Embryonic facial prominence (tissue), 1 donor: ENCODE measurements at regions not wholly inside any gene's neighbourhood (a gene's known extent, or its start where the extent isn't known, plus 50 kb on each side); places are given as distances from the start of the nearest gene placed in this dataset.

Source experiments
- DNase-seq: peaks from one replicate; pipeline ENCODE4 v3.0.0-alpha.2; 2016; ENCODE audit errors: extremely low spot score

DNA sequence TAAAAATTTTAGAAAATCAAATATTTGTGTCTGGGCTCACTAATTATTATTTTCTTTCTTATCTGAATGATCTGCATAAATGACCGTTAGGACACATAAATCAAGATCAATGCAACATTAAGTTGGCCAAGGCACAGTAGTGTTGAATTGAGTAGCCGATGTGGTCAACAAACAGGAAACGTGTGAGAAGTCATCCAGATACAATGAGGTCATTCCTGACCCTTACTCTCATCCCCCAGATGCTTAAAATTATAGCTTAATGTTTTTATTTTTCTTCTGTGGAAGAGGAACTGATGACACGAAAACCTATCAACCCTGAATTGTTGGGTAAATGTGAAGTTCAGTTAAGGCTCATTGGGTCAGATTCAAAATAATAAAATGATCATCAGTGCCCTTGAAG is 222.9 kb downstream of the RFC3 start:
- DNase-seq, result no peak

DNA sequence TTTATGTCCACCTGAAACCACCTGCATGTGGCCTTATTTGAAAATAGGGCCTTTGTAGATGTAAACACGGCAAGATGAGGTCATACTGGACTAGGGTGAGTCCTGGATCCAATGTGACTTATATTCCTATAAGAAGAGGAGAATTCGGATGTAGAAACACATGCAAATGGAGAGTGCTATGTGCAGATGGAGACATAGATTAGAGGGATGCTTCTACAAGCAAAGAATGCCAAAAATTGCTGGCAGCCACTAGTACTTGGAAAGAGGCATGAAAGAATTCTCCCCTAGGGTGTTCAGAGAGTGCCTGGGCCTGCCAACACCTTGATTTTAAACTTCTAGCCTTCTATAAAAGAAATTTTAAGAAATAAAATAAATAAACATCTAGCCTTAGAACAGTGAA is 226.1 kb downstream of the RFC3 start:
- no peak for DNase-seq

DNA sequence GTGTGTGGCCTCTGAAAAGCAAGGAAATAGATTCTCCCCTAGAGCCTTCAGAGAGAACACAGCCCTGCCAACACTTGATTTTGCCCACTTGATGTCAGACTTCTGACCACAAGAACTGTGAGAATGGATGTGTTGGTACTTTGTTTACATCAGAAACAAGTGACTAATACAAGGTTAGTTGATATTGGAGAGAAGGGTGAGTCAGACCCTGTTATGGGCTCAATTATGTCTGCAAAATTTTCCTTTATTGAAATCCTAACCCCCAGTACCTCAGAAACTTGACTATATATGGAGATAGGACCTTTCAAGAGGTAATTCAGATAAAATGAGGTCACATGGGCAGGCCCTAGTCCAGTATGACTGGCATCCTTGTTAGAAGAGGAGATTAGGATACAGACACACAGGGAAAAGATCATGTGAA is 226.7 kb downstream of the RFC3 start:
- no peak for DNase-seq

DNA sequence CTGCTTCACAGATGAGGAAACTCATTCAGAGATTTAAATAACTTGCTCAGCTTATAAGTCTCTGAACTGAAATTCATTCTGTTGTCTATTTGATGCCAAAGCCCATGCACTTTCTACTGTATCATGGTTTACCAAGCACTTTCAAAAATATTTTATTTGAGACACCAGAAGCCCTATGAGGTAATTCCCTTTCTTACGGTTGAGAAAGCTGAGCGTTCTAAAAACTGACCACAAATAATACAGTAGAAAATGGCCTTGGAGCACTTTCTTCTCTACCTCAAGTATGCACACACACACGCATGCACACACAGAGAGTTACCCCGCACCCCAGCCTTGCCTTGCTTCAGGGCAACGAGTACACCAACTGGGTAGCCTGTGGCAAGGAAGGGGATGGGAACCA is 228.5 kb downstream of the RFC3 start:
- DNase-seq, result no peak

DNA sequence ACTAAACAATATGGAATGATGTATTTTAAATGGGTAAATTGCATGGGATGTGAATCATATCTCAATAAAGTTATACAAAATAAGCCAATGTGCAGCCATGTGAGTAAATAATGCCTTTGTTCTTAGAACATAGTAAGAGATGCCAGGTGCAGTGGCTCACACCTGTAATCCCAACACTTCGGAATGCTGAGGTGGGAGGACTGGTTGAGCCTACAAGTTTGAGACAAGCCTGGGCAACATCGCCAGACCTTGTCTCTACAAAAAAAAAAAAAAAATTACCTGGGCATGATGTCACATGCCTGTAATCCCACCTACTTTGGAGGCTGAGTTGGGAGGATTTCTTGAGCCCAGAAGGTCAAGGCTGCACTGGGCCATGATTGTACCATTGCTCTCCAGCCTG is 230.7 kb downstream of the RFC3 start:
- DNase-seq, result no peak

DNA sequence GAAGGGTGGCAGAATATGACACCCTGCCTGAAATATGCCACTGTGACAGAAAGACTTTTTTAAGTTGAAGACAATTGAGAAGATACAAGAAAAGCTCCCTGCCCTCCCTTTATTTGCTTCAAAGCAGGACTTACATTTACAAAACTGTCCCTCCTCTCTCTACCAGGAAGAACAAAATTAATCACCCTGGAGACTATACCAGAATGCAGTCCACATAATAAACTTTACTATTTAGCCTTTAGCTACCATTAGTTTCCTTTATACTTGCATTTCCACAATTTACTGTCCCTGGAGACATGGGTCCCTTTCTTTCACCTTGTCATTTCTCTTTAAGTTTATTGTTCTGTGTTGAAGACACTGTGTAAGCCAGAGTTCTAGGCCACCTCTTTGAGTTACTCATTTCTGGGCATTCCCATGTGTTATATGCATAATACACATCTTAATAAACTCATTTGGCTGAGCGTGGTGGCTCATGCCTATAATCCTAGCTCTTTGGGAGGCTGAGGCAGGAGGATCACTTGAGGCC is 238.8 kb downstream of the RFC3 start:
- DNase-seq, result no peak

DNA sequence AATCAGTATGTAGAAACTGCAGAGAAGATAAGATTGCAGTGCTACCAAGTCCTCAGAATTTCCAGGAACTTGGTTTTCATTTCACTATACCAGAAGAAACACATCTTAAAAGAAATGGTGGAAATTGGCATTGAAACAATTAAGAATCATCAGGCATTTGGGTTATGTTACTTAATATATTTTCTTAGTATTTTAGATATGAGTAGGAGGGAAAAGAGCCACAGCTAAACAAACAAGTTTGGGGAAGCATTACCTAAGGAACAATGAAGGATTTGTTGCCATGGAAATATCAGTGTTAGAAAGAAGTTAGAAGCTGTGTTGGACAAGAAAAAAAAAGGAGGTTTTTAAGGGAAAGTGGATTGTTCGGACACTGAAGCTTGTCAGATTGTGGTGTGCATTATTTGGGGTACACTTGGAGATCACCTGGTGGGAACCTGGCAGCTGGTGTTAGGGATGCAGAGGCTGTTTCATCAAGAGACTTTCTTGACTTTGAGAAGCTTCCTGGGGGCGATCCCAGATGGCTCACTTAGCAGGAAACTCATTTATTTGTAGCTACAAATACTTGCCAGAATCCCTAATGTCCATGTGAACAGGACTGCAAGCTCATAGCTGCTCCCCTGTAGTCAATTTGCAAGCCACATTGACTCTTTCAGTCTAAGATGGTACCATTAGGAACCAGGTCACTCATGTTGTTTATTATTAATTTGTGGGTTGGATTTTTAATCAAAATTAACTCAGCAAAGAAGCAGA is 246.7 kb downstream of the RFC3 start:
- DNase-seq, result no peak

DNA sequence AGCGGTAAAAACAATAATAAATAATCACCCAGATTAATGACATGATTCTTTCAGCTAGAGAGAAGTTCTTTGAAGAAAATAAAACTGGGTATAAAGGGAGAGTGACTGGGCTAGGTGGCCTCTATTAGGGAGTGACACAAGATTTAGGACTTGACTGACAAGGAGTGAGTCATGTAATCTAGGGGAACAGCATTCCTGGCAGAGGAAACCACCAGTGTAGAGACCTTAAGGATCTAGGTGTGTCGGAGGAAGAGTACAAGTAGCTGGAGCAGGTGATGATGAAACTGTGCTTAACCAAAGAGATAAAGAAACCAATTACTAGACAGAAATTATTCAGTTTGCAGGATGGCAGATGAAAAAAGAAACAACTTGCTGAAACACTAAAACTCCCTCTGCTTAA is 248.0 kb downstream of the RFC3 start:
- DNase-seq, result no peak

DNA sequence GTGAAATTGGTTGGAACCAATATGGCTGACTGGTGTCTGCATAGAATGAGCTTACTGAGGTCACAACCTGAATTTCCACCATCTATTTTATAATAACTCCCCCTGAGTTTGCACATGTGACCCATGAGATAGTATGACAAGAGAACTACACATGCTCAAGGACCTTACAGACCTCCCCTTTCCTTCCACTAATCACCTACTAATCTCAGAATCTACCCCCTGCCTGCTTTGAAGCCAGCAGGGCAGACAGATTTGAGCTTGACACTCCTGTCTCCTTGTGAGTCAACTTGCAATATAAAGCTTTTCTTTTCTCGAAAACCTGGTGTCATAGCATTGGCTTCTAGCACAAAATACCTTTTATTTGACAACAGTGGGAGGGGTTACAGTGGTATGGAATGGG is 248.4 kb downstream of the RFC3 start:
- DNase-seq, result no peak

DNA sequence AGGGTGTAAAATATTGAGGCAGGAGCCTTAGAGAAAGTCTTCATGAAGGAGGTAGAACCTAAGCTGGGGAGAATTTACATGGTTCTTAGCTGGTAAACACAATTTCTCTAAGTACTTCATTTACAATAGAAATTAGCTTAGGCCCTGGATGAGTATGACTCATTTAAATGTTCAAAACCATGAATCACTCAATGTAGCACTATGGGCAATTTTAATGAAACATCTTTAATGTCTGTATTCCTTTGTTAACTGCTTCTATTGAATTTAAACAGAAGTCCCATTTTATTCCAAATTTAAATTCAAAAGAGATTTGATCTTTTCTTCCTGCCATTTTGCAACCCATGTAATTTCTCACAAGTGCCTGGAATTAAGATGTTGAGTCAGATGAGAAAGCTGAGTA is 252.1 kb downstream of the RFC3 start:
- no peak for DNase-seq

DNA sequence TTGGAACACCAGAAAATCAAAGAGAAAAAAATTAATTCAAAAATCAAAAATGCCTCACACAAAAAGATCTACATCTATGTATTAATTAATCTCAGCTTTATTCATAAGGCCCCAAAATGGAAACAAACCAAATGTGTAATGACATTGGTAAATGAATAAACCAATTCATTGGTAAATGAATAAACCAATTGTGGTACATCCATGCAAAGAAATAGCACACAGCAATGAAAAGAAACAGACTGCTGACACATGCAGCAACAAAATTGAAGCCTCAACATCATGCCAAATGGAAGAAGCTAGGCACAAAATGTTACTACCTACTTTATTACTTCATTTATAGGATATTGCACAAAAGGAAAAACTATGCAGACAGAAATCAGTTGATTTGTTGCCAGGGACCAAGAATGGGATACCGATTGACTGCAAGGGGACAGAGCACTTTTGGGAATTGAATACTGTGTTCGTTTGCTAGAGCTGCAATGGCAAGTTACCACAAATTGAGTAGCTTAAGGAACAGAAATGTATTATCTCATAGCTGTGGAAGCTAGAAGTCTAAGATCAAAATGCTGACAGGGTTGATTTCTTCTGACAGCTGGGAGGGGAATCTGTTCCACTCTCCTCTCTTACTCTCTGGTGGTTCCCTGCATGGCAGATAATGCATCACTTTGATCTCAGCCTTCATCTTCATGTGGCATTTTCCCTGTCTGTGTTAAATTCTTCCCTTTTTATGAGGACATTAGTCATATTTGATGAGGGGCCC is 252.8 kb downstream of the RFC3 start:
- DNase-seq, result no peak

DNA sequence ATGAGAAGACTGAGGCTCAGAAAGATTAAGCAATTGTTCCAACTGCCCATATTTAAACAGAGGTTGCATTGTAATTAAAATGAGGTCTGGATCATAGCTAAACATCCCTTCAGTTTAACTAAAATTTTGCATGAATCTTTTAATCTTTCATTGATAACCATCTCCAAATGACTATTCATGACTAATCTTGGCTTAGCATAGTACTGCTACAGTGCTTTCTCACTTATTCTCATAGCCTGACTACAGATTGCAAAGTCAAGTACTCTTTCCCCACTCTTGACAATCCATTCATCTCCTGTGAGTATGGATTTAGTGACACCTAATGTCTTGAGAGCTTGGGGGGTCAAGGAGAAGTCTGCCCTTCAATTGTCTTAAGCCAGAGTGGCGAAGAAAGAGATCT is 258.4 kb downstream of the RFC3 start:
- no peak for DNase-seq

DNA sequence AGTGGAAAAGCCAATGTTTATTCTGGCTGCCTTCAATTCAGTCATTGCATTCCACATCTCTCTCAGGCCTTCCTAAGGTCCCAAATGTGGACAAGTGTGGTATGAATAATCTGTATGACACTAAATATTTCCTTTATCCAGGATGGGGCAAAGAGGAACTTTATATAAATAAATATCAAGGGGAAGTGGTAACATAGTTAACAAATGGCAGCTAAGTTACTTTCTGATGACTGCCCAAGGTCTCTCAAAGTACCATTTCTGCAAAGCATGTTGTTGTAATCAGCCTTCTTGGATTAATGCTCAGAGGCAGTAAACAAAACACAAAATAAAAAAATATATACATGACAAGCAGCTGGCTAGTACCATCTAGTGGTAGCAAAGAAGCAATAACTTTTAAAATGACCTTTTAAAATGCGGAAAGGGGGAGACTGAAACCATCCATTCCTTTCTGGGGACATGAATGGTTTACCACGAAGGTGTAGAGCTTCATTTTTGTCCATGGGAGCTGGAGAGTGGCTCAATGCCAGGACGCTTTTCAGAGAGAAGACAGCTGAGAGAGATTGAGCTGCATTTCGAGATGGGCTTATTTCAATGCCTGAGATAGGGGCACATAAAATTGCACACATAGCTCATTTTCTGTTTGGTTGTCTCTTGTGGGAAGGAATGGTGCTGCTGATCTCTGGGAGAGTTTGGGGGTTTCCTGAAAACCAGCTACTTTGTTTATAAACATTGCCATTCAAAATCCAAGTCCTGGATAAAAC is 259.2 kb downstream of the RFC3 start:
- peak; percentile 62 for DNase-seq

DNA sequence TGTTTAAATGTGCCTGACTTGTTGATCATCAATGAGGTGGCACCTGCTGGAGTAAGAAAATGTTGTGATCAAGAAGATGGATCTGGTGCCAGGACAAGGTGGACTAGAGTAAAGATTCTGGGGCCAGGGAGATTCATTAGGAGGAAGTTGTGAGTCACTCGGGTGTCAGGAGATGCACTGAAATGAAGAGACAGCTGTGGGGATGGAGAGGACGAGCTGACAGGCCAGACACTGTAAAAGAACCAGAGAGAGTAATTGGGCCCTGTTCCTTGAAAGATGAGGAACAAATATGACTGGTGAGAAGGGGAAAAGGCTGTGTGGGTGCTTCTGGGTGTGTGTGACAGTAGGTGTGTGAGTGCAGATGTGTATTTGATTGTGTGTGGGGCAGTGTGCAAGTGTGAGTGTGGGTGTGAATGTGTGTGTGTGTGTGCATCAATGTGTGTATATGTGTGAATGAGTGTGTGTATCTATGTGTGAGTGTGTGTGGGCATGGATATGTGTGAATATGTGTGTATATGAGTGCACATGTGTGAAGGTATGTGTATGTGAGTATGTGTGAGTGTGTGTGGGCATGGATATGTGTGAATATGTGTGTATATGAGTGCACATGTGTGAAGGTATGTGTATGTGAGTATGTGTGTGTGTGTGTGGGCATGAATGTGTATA is 260.5 kb downstream of the RFC3 start:
- no peak for DNase-seq

DNA sequence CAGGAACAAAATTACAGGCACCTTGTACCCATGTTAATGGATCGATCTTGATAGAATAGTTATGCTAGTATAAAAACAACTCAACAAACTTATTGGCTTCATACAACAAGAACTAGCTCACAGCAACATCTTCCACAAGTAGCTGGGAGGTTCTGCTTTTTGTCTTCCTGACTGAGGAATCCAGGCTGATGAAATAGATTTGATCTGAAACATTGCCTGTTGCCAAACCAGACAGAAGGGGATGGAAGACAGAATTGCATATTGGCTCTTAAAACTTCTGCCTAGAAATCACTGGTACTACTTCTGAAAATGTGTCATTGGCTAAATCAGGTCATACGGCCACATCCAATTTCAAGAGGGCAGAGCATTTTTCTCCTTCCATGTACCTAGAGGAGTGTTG is 267.3 kb downstream of the RFC3 start:
- DNase-seq, result no peak

DNA sequence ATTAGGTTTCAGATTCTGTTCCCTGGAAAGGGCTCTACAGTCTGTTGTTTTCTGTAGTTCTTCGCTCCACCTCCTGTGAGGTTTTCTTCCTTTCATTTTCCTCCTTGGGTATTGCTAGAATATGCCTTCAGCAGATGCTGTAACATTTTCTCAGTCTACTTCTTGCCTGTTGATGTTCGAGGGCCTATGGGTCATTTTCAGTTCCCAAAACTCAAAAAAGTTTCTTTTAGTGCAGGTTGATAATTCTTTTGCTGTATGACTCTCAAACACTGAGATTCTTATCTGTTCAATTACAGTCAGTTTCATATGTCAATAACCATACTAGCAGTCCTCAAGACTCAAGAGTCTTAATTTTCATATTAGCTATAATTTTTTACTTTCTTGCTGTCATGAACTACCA is 268.3 kb downstream of the RFC3 start:
- no peak for DNase-seq

DNA sequence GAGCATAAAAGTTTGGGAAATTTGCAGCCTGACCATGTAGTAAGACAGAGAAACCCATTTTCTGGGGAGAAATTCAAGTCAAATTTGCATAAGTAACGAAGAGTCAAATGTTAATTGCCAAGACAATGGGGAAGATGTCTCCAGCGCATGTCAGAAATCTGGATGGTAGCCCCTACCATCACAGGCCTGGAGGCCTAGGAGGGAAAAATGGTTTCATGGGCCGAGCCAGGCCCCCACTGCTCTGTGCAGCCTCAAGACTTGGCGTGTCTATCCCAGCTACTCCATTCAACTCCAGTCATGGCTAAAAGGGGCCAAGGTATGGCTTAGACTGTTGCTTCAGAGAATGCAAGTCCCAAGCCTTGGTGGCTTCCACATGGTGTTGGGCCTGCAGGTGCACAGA is 269.8 kb downstream of the RFC3 start:
- DNase-seq, result no peak

DNA sequence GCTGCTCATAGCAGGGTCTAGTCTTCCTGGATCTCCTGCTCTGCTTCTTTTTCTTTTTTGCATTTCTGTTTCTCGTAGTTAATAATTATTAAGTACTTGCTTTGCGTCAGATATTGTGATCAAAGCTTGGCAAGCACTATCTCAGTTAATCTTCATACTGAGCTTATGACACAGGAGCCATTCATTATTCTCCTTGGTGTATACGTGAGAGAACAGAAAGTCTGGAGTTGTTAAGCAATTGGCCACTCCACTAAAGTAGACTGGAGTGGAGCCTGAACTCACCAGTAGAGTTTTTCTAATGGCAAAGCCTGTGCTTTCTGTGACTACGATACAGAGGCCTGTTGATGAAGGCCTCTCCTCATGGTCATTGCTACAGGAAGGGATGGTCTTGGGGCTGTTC is 285.9 kb downstream of the RFC3 start:
- DNase-seq, result no peak

DNA sequence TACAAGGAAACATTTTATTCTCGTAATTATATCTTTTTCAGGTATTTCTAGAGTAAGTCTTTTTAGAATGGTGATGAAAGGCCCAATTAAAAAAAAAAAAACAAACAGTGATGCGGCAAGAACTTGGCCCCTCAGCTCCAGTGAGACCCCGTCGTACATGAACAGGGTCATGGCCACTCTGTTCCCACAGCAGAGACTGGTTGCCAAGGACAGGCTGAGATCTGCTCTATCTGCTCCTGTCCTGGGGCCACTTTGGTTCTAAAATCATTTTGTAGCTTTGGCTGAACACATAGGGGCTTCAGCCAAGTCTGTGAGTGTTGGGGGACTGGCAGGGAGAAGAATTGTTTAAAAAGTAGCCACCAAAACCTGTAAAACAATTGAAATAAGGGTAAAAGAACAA is 286.9 kb downstream of the RFC3 start:
- no peak for DNase-seq

DNA sequence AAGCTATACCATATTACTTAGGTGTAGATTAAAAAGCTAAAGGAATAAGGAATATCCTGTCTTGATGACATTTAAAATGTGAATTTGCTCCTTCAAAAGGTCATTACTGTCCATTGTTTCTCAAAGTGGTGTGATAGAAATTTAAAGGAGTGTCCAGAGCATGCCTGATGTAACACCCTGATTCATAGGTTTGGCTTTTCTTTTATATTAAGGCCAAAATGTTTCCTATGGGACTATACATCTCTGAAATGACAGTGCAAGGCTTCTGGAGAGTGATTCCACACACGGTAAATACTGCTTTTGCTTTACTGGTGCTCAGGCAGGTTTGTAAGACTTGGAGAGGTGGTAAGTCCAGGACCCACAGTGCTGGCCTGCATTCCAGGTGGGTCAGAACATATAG is 289.9 kb downstream of the RFC3 start:
- no peak for DNase-seq

DNA sequence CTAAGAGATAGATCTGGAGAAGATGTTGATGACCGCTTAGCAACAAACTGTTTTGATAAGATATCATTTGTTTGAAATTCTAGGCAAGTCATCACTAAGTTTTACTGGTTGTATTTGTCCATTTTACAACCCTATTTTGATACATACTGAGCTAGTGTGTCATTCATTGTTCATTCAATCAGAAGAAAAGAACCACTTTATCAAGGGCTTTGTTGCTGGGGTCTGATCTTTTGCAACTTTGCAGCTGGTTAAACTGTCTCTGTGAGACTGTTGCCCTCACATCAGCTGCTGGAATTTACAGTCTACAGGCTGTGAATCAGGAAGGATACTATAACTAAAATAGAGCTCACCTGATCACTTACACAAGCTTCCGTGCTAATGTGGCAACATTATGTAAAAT is 290.5 kb downstream of the RFC3 start:
- no peak for DNase-seq

DNA sequence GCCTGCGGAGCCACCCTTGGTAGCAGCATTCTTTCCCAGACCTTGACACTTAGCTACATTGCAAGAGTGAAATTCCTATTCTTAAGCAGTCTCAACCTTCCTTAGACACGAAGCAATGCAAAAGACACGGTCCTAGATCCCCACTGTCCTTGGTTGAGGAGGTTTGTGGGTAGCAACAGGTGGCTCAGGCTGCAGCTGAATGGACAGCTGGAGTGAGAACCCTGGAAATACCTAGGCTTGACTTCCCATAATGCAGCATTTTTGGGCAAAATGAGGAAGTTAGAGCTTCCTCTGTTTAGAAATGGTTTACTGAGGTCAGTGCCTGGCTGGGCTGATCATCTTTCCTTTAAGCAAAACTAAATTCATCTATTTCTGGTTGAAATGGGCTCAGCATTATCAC is 296.6 kb downstream of the RFC3 start:
- DNase-seq, result no peak
